Activated B cell treated with CpG ODN at 0.5 μM for 24 hours (primary cell): ENCODE measurements at regions not wholly inside any gene's neighbourhood (a gene's known extent, or its start where the extent isn't known, plus 50 kb on each side); places are given as distances from the start of the nearest gene placed in this dataset.

ENCODE experiments used
- ATAC-seq: fragments of 200-7000 bp; cut with Tn5 transposase; one replicate; pipeline ENCODE4 v1.10.0; 2021; ENCODE audit warnings: low read depth, mild to moderate bottlenecking, moderate library complexity
- CTCF ChIA-PET: fragments of 350-600 bp; sonication (Branson Sonifier 250); formaldehyde crosslinking; loops from one replicate; lab custom pipeline; 2021; ENCODE audit warnings: antibody characterized with exemption; lab: Charles Lee
- POLR2A ChIA-PET: fragments of 350-600 bp; sonication (Branson Sonifier 250); formaldehyde crosslinking; loops from one replicate; lab custom pipeline; 2021; ENCODE audit warnings: antibody characterized with exemption; lab: Charles Lee
- DNase-seq: peaks from one replicate; pipeline ENCODE4 v3.0.0; 2022
- H3K27ac Mint-ChIP-seq: one replicate; pipeline ENCODE4 v1.8.0; 2020; ENCODE audit warnings: mixed read lengths
- H3K27me3 Mint-ChIP-seq: one replicate; pipeline ENCODE4 v1.8.0; 2021; ENCODE audit warnings: mixed read lengths
- H3K36me3 Mint-ChIP-seq: one replicate; pipeline ENCODE4 v1.8.0; 2021; ENCODE audit warnings: low read depth, mixed read lengths
- H3K4me1 Mint-ChIP-seq: one replicate; pipeline ENCODE4 v1.8.0; 2021; ENCODE audit warnings: mixed read lengths
- H3K4me3 Mint-ChIP-seq: one replicate; pipeline ENCODE4 v1.8.0; 2020; ENCODE audit warnings: mild to moderate bottlenecking, mixed read lengths
- H3K9me3 Mint-ChIP-seq: one replicate; pipeline ENCODE4 v1.8.0; 2020; ENCODE audit warnings: mixed read lengths
- CTCF ChIP-seq: fragments of 200-600 bp; IDR thresholded peaks from one replicate; pipeline ENCODE4 v1.8.0; 2022; ENCODE audit warnings: antibody characterized with exemption, mild to moderate bottlenecking
- intact Hi-C: fragments of 100-400 bp; cut with micrococcal nuclease; formaldehyde crosslinking; loops from one replicate; pipeline ENCODE4 v1.15.1; 2024

GRCh38 chr3:177330779-177331178, 133.5 kb upstream of the TBL1XR1 start:
- Mint-ChIP-seq H3K36me3 (no peaks in the 10 kb centered on the region), H3K27ac (no peak overlapping the region), H3K4me3 (no peak overlapping the region)

DNA sequence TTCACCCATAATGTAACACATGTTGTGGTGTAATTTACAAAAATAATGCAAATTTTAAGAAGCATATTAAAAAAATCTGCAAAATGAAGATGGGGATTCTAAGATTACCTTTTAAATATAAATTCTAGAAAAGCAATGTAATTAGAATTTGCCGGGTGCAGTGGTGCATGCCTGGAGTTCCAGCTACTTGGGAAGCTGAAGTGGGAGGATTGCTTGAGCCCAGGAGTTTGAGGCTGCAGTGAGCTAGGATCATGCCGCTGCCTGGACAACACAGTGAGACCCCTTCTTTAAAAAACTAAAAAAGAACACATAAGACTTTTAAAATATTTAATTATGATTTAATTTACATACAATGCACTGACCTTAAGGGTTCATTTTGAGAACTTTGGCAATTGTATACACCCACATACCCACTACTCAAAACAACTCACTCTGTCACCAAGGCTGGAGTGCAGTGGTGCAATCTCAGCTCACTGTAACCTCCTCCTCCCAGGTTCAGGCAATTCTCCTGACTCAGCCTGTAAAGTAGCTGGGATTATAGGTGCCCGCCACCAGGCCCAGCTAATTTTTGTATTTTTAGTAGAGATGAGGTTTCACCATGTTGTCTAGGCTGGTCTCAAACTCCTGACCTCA, 134.0 kb upstream of the TBL1XR1 start:
- Mint-ChIP-seq H3K9me3 (no peaks in the 10 kb centered on the region), H3K36me3 (no peaks in the 10 kb centered on the region), H3K4me1 (peaks cover 29% of the 10 kb centered on the region), H3K4me3 (no peak overlapping the region), H3K27me3 (no peaks in the 10 kb centered on the region), H3K27ac (no peak overlapping the region)
- intact Hi-C loops, result no loop called here
- DNase-seq, result no peak
- TF ChIP-seq CTCF, result no peak
- ChIA-PET POLR2A (interaction anchor here (0.6 to 1.2 kb wide), 2 partner anchors 15 to 685 kb away, joined by 3 read pairs; no protein-coding TSS in a partner anchor), CTCF (no interaction called here)
- ATAC-seq, result no peak

More at GRCh38 chr3:177330779-177331178, 133.5 kb upstream of the TBL1XR1 start:
- CTCF ChIA-PET, result no interaction called here
- POLR2A ChIA-PET, result no interaction called here
- DNase-seq (no peak), ATAC-seq (no peak)
- TF ChIP-seq CTCF, result no peak
- intact Hi-C loops, result no loop called here
- no peaks in the 10 kb centered on the region for H3K27me3 Mint-ChIP-seq
- no peaks in the 10 kb centered on the region for H3K9me3 Mint-ChIP-seq
- peaks cover 28% of the 10 kb centered on the region for H3K4me1 Mint-ChIP-seq

GRCh38 chr3:177332955-177333354, 135.7 kb upstream of the TBL1XR1 start:
- H3K4me1 Mint-ChIP-seq, result peaks cover 41% of the 10 kb centered on the region
- ChIA-PET POLR2A (interaction anchor here (0.5 to 1.6 kb wide), 2 partner anchors 11 to 20 kb away, joined by 3 to 5 read pairs; no protein-coding TSS in a partner anchor), CTCF (no interaction called here)
- ATAC-seq (no peak), DNase-seq (no peak)
- intact Hi-C loops, result no loop called here
- no peaks in the 10 kb centered on the region for H3K36me3 Mint-ChIP-seq
- no peaks in the 10 kb centered on the region for H3K27me3 Mint-ChIP-seq
- H3K27ac Mint-ChIP-seq, result no peak overlapping the region
- TF ChIP-seq CTCF, result no peak
- no peaks in the 10 kb centered on the region for H3K9me3 Mint-ChIP-seq
- H3K4me3 Mint-ChIP-seq, result no peak overlapping the region

GRCh38 chr3:177333533-177334520, 136.5 kb upstream of the TBL1XR1 start:
- intact Hi-C loops, result no loop called here
- no peak for TF ChIP-seq CTCF
- DNase-seq (no peak), ATAC-seq (no peak)
- H3K36me3 Mint-ChIP-seq, result no peaks in the 10 kb centered on the region
- ChIA-PET CTCF (no interaction called here), POLR2A (interaction anchor here (0.5 kb wide), 1 partner anchor 12 kb away, joined by 5 read pairs; no protein-coding TSS in a partner anchor)
- H3K27ac Mint-ChIP-seq, result peak overlapping the region; percentile 10
- H3K4me3 Mint-ChIP-seq, result no peak overlapping the region
- H3K4me1 Mint-ChIP-seq, result peaks cover 50% of the 10 kb centered on the region
- no peaks in the 10 kb centered on the region for H3K9me3 Mint-ChIP-seq
- H3K27me3 Mint-ChIP-seq, result no peaks in the 10 kb centered on the region

DNA sequence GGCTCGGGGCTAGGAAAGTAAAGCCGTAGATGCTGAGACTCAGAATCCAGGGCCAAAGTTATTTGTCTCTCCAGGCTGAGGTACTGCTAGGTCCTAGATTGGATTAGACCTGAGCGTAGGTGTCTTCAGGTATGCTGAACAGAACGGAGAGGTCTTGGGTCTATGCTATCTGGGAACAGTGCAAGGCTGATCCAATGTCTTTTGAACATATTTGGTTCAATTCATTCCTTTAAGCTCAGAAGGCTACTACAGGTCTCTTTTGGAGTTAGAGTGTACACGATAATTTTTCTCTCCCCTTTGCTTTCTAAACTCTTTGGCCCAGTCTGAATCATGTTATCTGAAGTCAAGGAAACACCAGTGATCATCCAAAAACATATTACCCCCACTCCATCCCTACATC, 137.5 kb upstream of the TBL1XR1 start:
- Mint-ChIP-seq H3K27ac (no peak overlapping the region), H3K27me3 (no peaks in the 10 kb centered on the region), H3K36me3 (no peaks in the 10 kb centered on the region), H3K4me3 (no peak overlapping the region), H3K9me3 (no peaks in the 10 kb centered on the region), H3K4me1 (peaks cover 57% of the 10 kb centered on the region)
- DNase-seq (no peak), ATAC-seq (no peak)
- POLR2A ChIA-PET, result interaction anchor here (0.6 kb wide), 1 partner anchor 284 kb away, joined by 3 read pairs; no protein-coding TSS in a partner anchor
- intact Hi-C loops, result no loop called here
- no peak for TF ChIP-seq CTCF
- CTCF ChIA-PET, result no interaction called here
